ENCODE measurements at regions not wholly inside any gene's neighbourhood (a gene's known extent, or its start where the extent isn't known, plus 50 kb on each side); places are given as distances from the start of the nearest gene placed in this dataset.

DNA sequence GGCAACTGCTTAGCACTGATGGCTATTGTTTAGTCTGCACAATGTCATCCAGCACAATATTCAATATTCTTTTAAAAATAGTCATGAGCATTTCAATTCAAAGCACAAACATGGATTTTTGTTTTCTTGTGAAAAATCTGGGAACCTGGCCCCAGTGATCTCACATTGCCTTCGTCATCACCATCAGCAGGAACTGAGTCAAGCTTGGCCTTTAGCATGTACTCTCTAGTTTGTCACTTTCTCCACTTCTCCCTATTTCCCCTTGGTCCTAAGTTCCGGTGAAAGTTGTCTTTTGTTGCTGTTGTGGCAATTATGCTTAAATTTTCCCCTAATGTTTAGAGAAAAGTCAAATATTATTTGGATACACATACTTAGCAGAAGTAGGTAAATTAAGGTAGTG, 252.9 kb upstream of the SORCS1 start:
- Histone ChIP-seq H4K5ac (ENCODE audit: insufficient read length, low read depth, low read length) (no peak overlapping the region), H3K23ac (ENCODE audit: insufficient read length) (no peak overlapping the region), H3K9ac (replicated peaks in 1 of 4; ENCODE audit: extremely low read depth in 1 of 4, low read depth in 3 of 4, low read length in 3 of 4) (no peak overlapping the region), H3K36me3 (ENCODE audit: control insufficient read depth in 2 of 4, insufficient read depth in 4 of 4, low read length in 3 of 4) (no peaks in the 10 kb centered on the region), H2BK120ac (replicated peaks; ENCODE audit: low read depth, low read length) (no peak overlapping the region), H2BK20ac (ENCODE audit: low read length) (no peak overlapping the region), H3K4me1 (replicated peaks in 1 of 4; ENCODE audit: control insufficient read depth in 3 of 4, insufficient read depth in 4 of 4, low read length in 3 of 4) (no peaks in the 10 kb centered on the region), H2AFZ (ENCODE audit: low read length) (no peak overlapping the region), H3K4ac (replicated peaks; ENCODE audit: insufficient read length, low read depth, low read length) (no peak overlapping the region), H2BK5ac (ENCODE audit: low read depth, low read length) (no peak overlapping the region), H3K79me1 (ENCODE audit: low read depth, low read length) (no peaks in the 10 kb centered on the region), H2BK12ac (ENCODE audit: low read depth, low read length) (no peak overlapping the region), H3K4me2 (ENCODE audit: insufficient read depth in 1 of 2, low read depth in 2 of 2, low read length in 2 of 2) (no peak overlapping the region), H4K20me1 (replicated peaks in 1 of 2; ENCODE audit: control insufficient read depth in 1 of 2, insufficient read depth in 2 of 2, low read length in 2 of 2) (no peaks in the 10 kb centered on the region), H2AK5ac (ENCODE audit: low read depth, low read length) (no peak overlapping the region), H3K18ac (ENCODE audit: extremely low read depth, low read length) (no peak overlapping the region), H3K9me3 (ENCODE audit: insufficient read depth in 2 of 2, low read depth in 1 of 2, low read length in 1 of 2) (no peaks in the 10 kb centered on the region), H3K56ac (replicated peaks; ENCODE audit: insufficient read length, low read depth, low read length) (no peak overlapping the region), H4K8ac (ENCODE audit: extremely low read depth, insufficient read depth, low read length) (no peak overlapping the region), H3K23me2 (ENCODE audit: low read depth, low read length) (no peaks in the 10 kb centered on the region), H3K79me2 (ENCODE audit: control insufficient read depth in 1 of 2, insufficient read depth in 2 of 2, low read length in 2 of 2) (no peaks in the 10 kb centered on the region), H4K91ac (replicated peaks; ENCODE audit: insufficient read length, low read length) (no peak overlapping the region), H3K27me3 (replicated peaks in 1 of 4; ENCODE audit: control insufficient read depth in 3 of 4, extremely low read depth in 1 of 4, insufficient read depth in 3 of 4, low read length in 3 of 4) (no peaks in the 10 kb centered on the region; a peak in 1 of 7 replicates), H3K27ac (ENCODE audit: low read depth, low read length) (no peak overlapping the region), H3K4me3 (ENCODE audit: extremely low read depth in 1 of 4, insufficient read depth in 2 of 4, low read depth in 3 of 4, low read length in 4 of 4) (no peak overlapping the region), H2BK15ac (ENCODE audit: low read length) (no peak overlapping the region), H3K14ac (ENCODE audit: insufficient read length) (no peak overlapping the region)
- ChIA-PET CTCF (ENCODE audit: partially characterized antibody) (no interaction called here), POLR2A (ENCODE audit: partially characterized antibody) (no interaction called here)
- WGBS, 2 experiments (ENCODE audit: extremely low coverage in 1 of 2, insufficient coverage in 1 of 2, insufficient read length in 1 of 2, insufficient replicate concordance in 2 of 2, low coverage in 1 of 2, low lambda C conversion rate in 2 of 2, missing lambda C conversion rate in 1 of 2) = 91% methylated on average over 2 of the region's 2 CpGs; no CpG with 5 or more reads in 1 of the 2 experiments
- FAIRE-seq (no peak), DNase-seq (ENCODE audit: low read depth in 1 of 2, low spot score in 2 of 2) (no peak)
- no peak for TF ChIP-seq KDM4A (IDR thresholded peaks at IDR 0.05; ENCODE audit: low read depth, low read length, severe bottlenecking)
- no peak for TF ChIP-seq HDAC2 (IDR thresholded peaks at IDR 0.05; ENCODE audit: borderline replicate concordance in 1 of 2, low read depth in 2 of 2, low read length in 2 of 2)
- TF ChIP-seq ASH2L (IDR thresholded peaks at IDR 0.05; ENCODE audit: low read length) = no peak
- no peak for TF ChIP-seq SRF (IDR thresholded peaks at IDR 0.05; ENCODE audit: low read depth, low read length)
